PC-3 (cell line): ENCODE measurements at regions not wholly inside any gene's neighbourhood (a gene's known extent, or its start where the extent isn't known, plus 50 kb on each side); places are given as distances from the start of the nearest gene placed in this dataset.
"Not testable (repeated sequence)": the region's sequence is repeated elsewhere in the genome, so short reads cannot be mapped to it uniquely, and the experiment has no call there.

Experiments
- EZH2 ChIP-seq: fragments of 300-600 bp; sonication (generic); IDR thresholded peaks from one replicate; pipeline ENCODE4 v1.6.1; 2017; ENCODE audit warnings: antibody characterized with exemption, mild to moderate bottlenecking, low read length; ENCODE audit not compliant: unreplicated experiment
- EZH2phosphoT487 ChIP-seq: fragments of 300-600 bp; sonication (generic); IDR thresholded peaks from 2 replicates; pipeline ENCODE4 v1.6.1; 2018; ENCODE audit warnings: mild to moderate bottlenecking, antibody characterized with exemption, low read length, borderline replicate concordance
- TF ChIP-seq, protein P1 (sequence below): fragments of 300-600 bp; sonication (generic); conservative IDR thresholded peaks from 2 replicates; pipeline ENCODE4 v1.5.1; 2017; ENCODE audit warnings: antibody characterized with exemption, low read depth, mild to moderate bottlenecking, low read length

DNA sequence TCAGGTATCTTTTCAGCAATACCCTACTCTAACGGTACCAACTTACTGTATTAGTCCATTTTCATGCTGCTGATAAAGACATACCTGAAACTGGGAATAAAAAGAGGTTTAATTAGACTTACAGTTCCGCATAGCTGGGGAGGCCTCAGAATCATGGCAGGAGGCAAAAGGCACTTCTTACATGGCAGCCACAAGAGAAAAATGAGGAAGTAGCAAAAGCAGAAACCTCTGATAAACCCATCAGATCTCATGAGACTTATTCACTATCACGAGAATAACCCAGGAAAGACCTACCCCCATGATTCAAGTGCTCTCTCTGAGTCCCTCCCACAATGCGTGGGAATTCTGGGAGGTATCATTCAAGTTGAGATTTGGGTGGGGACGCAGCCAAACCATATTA is 182.0 kb downstream of the NPFFR2 start:
- TF ChIP-seq, protein P1, sequence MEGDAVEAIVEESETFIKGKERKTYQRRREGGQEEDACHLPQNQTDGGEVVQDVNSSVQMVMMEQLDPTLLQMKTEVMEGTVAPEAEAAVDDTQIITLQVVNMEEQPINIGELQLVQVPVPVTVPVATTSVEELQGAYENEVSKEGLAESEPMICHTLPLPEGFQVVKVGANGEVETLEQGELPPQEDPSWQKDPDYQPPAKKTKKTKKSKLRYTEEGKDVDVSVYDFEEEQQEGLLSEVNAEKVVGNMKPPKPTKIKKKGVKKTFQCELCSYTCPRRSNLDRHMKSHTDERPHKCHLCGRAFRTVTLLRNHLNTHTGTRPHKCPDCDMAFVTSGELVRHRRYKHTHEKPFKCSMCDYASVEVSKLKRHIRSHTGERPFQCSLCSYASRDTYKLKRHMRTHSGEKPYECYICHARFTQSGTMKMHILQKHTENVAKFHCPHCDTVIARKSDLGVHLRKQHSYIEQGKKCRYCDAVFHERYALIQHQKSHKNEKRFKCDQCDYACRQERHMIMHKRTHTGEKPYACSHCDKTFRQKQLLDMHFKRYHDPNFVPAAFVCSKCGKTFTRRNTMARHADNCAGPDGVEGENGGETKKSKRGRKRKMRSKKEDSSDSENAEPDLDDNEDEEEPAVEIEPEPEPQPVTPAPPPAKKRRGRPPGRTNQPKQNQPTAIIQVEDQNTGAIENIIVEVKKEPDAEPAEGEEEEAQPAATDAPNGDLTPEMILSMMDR, result not testable (repeated sequence)
- TF ChIP-seq EZH2, EZH2phosphoT487: not testable (repeated sequence)
